GM19467 (cell line): ENCODE measurements at regions not wholly inside any gene's neighbourhood (a gene's known extent, or its start where the extent isn't known, plus 50 kb on each side); places are given as distances from the start of the nearest gene placed in this dataset.

Experiments
- ATAC-seq: cut with Tn5 transposase; IDR thresholded peaks from one replicate; pipeline ENCODE4 v1.9.1; 2021; ENCODE audit warnings: mild to moderate bottlenecking, moderate library complexity; ENCODE audit not compliant: unreplicated experiment

DNA sequence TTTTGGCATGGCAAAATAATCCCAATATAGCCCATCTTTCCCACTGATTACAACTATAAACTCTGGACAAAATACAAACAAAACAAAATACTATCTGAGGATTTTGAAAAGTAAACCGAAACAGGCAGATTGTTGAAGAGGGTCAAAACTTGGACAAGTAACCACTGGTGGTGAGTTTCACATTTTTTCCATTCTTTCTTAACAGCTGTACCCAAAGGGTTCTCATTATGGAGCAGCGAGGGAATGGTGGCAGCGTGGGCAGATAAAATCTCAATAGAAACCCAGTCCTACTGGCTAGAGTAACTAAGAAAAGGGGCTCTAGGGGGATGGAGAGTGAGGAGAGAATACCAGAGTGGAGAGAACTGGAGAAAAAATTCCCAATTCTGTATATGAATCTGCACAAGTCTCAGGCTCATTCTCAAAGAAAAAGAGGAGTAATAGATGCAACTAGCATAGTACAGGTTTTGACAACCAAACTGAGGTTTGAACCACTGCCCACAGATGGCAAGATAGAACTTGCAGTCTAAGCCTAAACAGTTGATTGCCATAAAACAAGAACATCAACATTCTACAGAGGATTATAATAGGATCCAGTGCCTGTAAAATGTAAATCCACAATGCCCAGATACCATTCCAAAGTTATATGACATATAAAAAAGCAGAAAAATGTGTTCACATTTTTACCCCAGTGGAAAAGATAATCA is 284.5 kb downstream of the KCNRG start:
- ATAC-seq, result no peak

GRCh38 chr13:50303963-50304721 is 288.9 kb downstream of the KCNRG start:
- ATAC-seq, result no peak

GRCh38 chr13:50306156-50306555 is 290.9 kb downstream of the KCNRG start:
- no peak for ATAC-seq

- ATAC-seq, result no peak
Measured at GRCh38 chr13:50309318-50309717, 294.1 kb downstream of the KCNRG start.

DNA sequence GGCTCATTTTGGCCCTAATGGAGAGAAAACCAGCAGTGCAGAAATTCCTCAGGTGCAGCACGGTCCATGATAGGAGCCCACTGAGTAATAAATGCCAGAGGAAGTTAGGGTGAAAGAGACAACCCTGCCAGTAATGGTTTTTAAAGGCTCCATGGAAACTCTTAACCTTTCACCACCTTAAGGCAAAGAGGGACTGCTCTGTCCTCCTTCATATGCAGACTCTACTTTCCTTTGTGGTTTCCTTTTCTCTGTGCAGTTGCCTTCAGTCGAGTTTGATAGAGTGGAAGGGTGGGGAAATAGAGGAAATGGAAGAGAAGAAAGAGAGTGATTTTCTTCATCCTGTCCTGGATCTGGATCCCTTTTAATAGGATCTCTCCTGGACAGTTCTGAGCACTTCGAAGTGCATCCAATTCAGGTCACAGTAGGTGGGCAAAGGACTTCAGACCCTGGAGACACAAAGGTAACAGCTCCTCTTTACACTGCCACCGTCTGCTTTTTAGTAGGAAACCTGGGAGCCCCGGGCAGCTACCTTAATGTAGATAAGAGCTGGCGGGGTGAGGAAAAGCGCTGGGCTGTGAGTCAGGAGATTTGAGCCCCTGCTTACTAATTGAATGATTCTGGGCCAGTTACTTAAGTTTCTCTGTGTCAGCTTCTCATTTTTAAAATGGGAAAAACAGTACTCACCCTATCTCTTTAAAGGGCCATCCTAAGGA is 294.8 kb downstream of the KCNRG start:
- ATAC-seq, result no peak

- ATAC-seq, result no peak
Measured at GRCh38 chr13:50310734-50311133, 295.5 kb downstream of the KCNRG start.

GRCh38 chr13:50318887-50319286 is 303.6 kb downstream of the KCNRG start:
- ATAC-seq, result no peak

DNA sequence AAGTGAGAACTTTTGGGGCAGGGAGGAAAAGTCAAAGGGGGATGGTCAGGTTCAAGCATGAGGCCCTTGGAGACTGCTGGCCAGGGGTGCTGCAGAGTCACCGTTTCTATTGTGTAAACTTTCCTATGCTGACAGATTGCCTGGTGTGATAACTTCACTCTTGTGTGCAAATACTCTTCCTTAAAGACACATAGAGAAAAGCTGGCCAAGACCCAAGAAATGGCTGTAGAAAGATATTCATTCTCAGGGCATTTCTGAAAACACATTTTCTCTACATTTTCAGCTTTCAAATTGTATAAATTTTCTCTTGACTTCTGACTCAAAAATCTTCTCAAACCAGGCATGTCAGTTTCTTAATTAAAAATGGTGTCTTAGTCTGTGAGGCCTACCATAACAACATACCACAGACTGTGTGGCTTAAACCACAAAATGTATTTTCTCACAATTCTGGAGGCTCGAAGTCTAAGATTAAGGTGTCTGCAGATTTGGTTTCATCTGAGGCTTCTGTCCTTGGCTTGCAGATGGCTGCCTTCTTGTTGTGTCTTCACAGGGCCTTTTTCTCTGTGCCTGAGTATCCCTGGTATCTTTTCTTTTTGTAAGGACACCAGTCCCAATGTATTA is 304.5 kb downstream of the KCNRG start:
- no peak for ATAC-seq

DNA sequence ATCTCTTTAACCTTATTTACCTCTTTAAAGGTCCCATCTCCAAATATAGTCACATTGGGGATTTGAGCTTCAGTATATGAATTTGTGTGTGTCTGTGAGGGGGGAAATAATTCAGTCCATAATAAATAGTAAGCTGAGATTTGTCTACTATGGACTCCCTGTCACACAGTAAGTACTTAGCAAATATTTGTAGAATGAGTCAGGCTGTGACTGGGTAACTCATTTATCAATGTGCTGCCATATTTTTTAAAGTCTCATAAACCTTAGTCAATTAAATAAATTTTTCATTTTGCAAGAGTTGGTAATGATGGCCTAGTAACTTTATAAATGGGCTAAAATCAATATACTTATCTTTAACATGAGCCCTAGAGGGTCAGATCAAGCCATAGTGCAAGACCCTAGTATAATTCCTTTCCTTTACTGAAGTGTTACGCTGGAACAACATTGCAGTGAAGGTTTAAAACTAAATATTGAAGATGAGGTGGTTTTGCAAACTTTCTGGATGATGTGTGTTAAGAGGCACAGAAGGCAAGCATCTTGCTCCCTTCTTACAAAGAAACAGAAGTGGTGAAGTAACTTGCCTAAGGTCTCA is 305.1 kb downstream of the KCNRG start:
- ATAC-seq, result no peak

DNA sequence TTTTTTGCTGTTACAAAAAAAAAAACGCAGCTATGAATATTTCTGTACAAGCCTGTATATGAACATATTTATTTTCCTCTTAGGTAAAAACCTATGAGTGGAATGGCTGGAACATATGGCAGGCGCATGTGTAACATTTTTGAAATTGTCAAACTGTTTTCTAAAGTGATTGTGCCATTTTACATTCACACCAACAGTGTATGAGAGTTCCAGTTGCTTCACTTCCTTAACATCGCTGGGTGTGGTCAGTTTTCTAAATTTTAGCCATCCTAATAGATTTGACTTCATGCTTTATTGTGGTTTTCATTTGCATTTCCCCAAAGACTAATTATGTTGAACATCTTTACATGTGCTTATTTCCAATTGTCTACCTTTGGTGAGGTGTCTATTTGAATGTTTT is 306.8 kb downstream of the KCNRG start:
- no peak for ATAC-seq

DNA sequence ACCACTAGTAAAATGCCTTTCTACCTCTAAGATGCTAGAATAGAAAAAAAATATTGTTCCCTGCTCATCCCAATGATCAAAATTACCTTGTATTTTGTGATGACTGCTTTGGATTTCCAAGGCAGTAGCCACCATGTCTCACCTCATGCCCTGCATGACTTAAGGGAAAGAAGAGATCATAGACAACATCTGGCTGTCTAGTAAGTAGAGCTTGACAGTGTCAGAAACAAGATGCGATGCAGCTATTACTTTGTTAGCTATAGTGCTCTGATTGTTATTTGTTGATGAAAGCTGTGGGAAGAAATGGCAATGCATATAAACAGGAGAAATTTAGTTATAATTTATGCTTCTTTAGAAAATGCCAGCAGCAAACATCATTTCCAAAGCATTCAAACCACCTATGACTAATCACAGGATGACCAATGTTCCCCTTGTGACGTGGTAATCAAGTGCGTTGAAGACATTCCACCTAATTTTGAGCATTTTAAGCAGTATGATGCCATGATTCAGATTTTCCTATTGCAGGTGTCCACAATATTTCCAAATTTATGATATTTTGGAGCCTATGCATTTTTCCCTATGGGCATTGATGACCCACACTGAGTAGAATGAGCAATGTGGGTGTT is 308.3 kb downstream of the KCNRG start:
- no peak for ATAC-seq

GRCh38 chr13:50326271-50326670 is 311.0 kb downstream of the KCNRG start:
- ATAC-seq, result no peak

- ATAC-seq, result no peak
Measured at GRCh38 chr13:50326811-50327210, 311.6 kb downstream of the KCNRG start.

- no peak for ATAC-seq
Measured at GRCh38 chr13:50334115-50334778, 319.0 kb downstream of the KCNRG start.

DNA sequence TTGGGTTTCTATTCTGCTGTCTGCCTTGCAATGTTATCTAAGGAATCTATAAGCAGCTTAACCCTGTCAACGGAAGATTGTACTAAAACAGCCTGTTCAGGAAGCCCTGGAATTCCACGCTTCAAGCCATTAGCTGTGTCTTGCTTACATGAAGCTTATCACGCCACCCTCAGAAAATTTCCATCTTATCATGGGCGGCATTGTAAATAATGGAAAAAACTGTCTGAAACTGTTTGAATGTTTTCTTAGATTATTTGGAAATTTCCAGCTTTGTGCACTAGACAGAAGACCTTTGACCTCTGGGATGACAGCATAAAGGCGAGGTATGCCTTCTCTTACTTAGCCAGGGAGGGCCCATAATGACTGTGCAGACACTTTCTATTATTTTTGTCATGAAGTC is 319.7 kb downstream of the KCNRG start:
- no peak for ATAC-seq

- ATAC-seq, result no peak
Measured at GRCh38 chr13:50339271-50339670, 324.0 kb downstream of the KCNRG start.

DNA sequence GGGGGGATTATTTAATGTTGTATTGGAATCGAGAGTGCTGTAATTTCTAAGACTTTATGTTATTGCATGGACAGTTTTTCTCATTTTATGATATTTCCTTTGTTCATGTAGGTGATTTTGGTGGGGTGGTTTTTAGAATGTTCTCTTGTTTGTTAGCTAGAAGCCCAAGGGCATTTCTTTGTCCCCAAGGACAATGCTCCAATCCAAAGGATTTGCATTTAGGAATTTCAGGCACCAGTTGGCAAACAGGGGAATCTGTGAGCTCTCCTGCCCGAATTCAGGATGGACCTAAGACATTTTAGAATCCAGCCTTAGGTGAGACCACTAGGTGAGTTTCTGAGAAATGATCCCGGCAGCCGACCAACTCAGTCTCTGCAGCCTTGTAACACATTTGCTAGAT is 324.9 kb downstream of the KCNRG start:
- no peak for ATAC-seq

GRCh38 chr13:50340551-50341287 is 325.5 kb downstream of the KCNRG start:
- no peak for ATAC-seq

GRCh38 chr13:50341526-50341925 is 326.3 kb downstream of the KCNRG start:
- no peak for ATAC-seq
